Smooth muscle cell (in vitro differentiated cells): ENCODE measurements at regions not wholly inside any gene's neighbourhood (a gene's known extent, or its start where the extent isn't known, plus 50 kb on each side); places are given as distances from the start of the nearest gene placed in this dataset.

Source experiments
- DNase-seq: peaks from one replicate; lab custom pipeline; 2025; ENCODE audit not compliant: unreplicated experiment; lab: John Stamatoyannopoulos, UW
- H2AFZ ChIP-seq: fragments of 200-600 bp; sonication (generic); 2 replicates; pipeline ENCODE4 v1.6.0; 2016; ENCODE audit warnings: antibody characterized with exemption, low read depth, mild to moderate bottlenecking
- H3F3A ChIP-seq: fragments of 200-600 bp; sonication (generic); 2 replicates; pipeline ENCODE4 v1.6.0; 2017; ENCODE audit warnings: antibody characterized with exemption, low read depth
- H3K27ac ChIP-seq: fragments of 200-600 bp; sonication (generic); 2 replicates; pipeline ENCODE4 v1.5.1; 2016; ENCODE audit warnings: low read depth, mild to moderate bottlenecking
- H3K27me3 ChIP-seq: fragments of 200-600 bp; sonication (generic); 2 replicates; pipeline ENCODE4 v1.6.1; 2016; ENCODE audit warnings: low read depth, mild to moderate bottlenecking
- H3K36me3 ChIP-seq: fragments of 200-600 bp; sonication (generic); 2 replicates; pipeline ENCODE4 v1.5.1; 2016; ENCODE audit warnings: low read depth
- H3K4me1 ChIP-seq: fragments of 200-600 bp; sonication (generic); 2 replicates; pipeline ENCODE4 v1.5.1; 2016; ENCODE audit warnings: low read depth
- H3K4me2 ChIP-seq: fragments of 200-600 bp; sonication (generic); 2 replicates; pipeline ENCODE4 v1.6.0; 2016; ENCODE audit warnings: mild to moderate bottlenecking
- H3K4me3 ChIP-seq: fragments of 200-600 bp; sonication (generic); 2 replicates; pipeline ENCODE4 v1.5.1; 2016; ENCODE audit warnings: mild to moderate bottlenecking
- H3K79me2 ChIP-seq: fragments of 200-600 bp; sonication (generic); 2 replicates; pipeline ENCODE4 v1.6.0; 2016; ENCODE audit warnings: low read depth, mild to moderate bottlenecking
- H3K9ac ChIP-seq: fragments of 200-600 bp; sonication (generic); 2 replicates; pipeline ENCODE4 v1.6.0; 2016; ENCODE audit warnings: low read depth
- H3K9me3 ChIP-seq: fragments of 200-600 bp; sonication (generic); replicated peaks from 2 replicates; pipeline ENCODE4 v1.5.1; 2016; ENCODE audit warnings: low read depth
- H4K20me1 ChIP-seq: fragments of 200-600 bp; sonication (generic); 2 replicates; pipeline ENCODE4 v1.6.0; 2016; ENCODE audit warnings: low read depth
- CTCF ChIP-seq: fragments of 200-600 bp; sonication (generic); IDR thresholded peaks from 2 replicates; pipeline ENCODE4 v1.5.1; 2017; ENCODE audit warnings: borderline replicate concordance, mild to moderate bottlenecking, antibody characterized with exemption; ENCODE audit not compliant: insufficient read depth, poor library complexity, severe bottlenecking
- WGBS: methylation state at CpG from one replicate; pipeline ENCODE4 v1.1.7; 2016; ENCODE audit warnings: low lambda C conversion rate; 5-methylcytosine and 5-hydroxymethylcytosine counted together

- Histone ChIP-seq H3K4me1 (no peaks in the 10 kb centered on the region), H3K9ac (no peak overlapping the region), H3K36me3 (no peaks in the 10 kb centered on the region), H3K4me3 (no peak overlapping the region), H3K4me2 (no peak overlapping the region), H3K27me3 (no peaks in the 10 kb centered on the region), H3K79me2 (no peaks in the 10 kb centered on the region), H2AFZ (no peak overlapping the region), H3F3A (no peaks in the 10 kb centered on the region), H3K27ac (no peak overlapping the region), H3K9me3 (no peaks in the 10 kb centered on the region), H4K20me1 (no peaks in the 10 kb centered on the region)
- DNase-seq = no peak
- WGBS = 93% methylated on average over 5 of the region's 5 CpGs
- no peak for TF ChIP-seq CTCF
These were observed 658.7 kb upstream of the LINC00305 start for GRCh38 chr18:64807560-64807959.

- H3K27me3 ChIP-seq = no peaks in the 10 kb centered on the region
- H4K20me1 ChIP-seq = no peaks in the 10 kb centered on the region
- TF ChIP-seq CTCF = no peak
- WGBS = 91% methylated on average over 5 of the region's 5 CpGs
- no peak overlapping the region for H3K9ac ChIP-seq
- no peak overlapping the region for H3K4me2 ChIP-seq
- DNase-seq = no peak
- no peak overlapping the region for H2AFZ ChIP-seq
- H3K27ac ChIP-seq = no peak overlapping the region
- H3K4me3 ChIP-seq = no peak overlapping the region
- no peaks in the 10 kb centered on the region for H3K9me3 ChIP-seq
- no peaks in the 10 kb centered on the region for H3K36me3 ChIP-seq
- H3K79me2 ChIP-seq = no peaks in the 10 kb centered on the region
- no peaks in the 10 kb centered on the region for H3F3A ChIP-seq
- H3K4me1 ChIP-seq = no peaks in the 10 kb centered on the region
These were observed 657.8 kb upstream of the LINC00305 start for GRCh38 chr18:64806691-64807090.

GRCh38 chr18:64806232-64806631 lies 657.3 kb upstream of the LINC00305 start:
- H3K27ac ChIP-seq = no peak overlapping the region
- H3K9ac ChIP-seq = no peak overlapping the region
- 46% methylated on average over 2 of the region's 2 CpGs for WGBS
- H2AFZ ChIP-seq = no peak overlapping the region
- H3K36me3 ChIP-seq = no peaks in the 10 kb centered on the region
- no peaks in the 10 kb centered on the region for H3K79me2 ChIP-seq
- no peak for TF ChIP-seq CTCF
- no peaks in the 10 kb centered on the region for H4K20me1 ChIP-seq
- DNase-seq = no peak
- no peaks in the 10 kb centered on the region for H3F3A ChIP-seq
- H3K4me2 ChIP-seq = no peak overlapping the region
- H3K4me1 ChIP-seq = no peaks in the 10 kb centered on the region
- no peaks in the 10 kb centered on the region for H3K27me3 ChIP-seq
- H3K4me3 ChIP-seq = no peak overlapping the region
- no peaks in the 10 kb centered on the region for H3K9me3 ChIP-seq

DNA sequence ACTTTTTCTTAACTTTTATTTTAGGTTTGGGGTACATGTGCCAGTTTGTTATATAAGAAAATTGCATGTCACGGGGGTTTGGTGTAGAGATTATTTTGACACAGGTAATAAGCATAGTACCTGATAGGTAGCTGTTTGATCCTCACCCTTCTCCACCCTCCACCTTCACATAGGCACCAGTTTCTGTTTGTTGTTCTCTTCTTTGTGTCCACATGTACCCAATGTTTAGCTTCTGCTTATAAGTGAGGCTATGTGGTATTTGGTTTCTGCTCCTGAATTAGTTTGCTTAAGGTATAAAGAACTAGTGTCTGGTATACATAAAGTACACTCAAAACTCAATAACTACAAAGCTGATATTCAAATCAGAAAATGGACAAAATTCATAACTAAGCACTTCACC lies 654.6 kb upstream of the LINC00305 start:
- H3K27me3 ChIP-seq = no peaks in the 10 kb centered on the region
- H3K4me1 ChIP-seq = no peaks in the 10 kb centered on the region
- no peak overlapping the region for H3K27ac ChIP-seq
- no peaks in the 10 kb centered on the region for H3F3A ChIP-seq
- no peak overlapping the region for H3K4me3 ChIP-seq
- no peaks in the 10 kb centered on the region for H3K79me2 ChIP-seq
- no peak overlapping the region for H3K9ac ChIP-seq
- H4K20me1 ChIP-seq = no peaks in the 10 kb centered on the region
- no peaks in the 10 kb centered on the region for H3K36me3 ChIP-seq
- no peaks in the 10 kb centered on the region for H3K9me3 ChIP-seq
- no peak for DNase-seq
- no peak for TF ChIP-seq CTCF
- no peak overlapping the region for H2AFZ ChIP-seq
- no peak overlapping the region for H3K4me2 ChIP-seq
- WGBS = 100% methylated on average over 1 of the region's 1 CpG
